ENCODE measurements at regions not wholly inside any gene's neighbourhood (a gene's known extent, or its start where the extent isn't known, plus 50 kb on each side); places are given as distances from the start of the nearest gene placed in this dataset.

DNA sequence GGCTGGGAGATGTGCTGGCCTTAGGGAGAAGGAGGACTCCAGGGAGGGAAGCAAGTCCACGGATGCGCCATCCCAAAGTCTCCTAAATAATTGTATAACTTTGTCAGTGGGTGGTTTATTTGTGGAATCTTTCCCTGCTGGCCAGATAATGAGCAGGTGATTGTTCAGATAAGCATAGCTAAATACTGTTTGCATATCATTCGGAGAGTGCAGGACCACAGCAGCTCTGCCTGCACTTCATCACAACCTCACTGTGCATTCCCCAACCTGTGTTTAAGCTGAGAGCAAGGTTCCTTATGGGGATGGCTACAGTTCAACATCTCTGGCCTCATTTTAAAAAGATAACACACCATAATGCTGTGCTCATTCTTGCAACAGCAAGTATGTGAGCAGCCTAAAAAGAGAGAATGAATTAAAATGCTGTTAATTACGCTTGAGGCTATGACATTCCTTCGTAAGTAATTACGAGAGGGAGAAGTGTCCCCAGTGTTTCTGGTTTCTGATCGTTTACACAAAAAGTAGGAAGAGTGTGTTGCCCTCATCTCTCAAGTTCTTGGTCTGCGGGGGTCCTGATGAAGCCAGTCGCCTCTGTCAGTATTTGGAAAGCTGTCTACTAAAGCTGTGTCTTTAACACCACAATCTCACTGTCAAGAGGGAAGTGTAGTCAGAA is 272.0 kb upstream of the RORA start:
- TF ChIP-seq, protein P1, sequence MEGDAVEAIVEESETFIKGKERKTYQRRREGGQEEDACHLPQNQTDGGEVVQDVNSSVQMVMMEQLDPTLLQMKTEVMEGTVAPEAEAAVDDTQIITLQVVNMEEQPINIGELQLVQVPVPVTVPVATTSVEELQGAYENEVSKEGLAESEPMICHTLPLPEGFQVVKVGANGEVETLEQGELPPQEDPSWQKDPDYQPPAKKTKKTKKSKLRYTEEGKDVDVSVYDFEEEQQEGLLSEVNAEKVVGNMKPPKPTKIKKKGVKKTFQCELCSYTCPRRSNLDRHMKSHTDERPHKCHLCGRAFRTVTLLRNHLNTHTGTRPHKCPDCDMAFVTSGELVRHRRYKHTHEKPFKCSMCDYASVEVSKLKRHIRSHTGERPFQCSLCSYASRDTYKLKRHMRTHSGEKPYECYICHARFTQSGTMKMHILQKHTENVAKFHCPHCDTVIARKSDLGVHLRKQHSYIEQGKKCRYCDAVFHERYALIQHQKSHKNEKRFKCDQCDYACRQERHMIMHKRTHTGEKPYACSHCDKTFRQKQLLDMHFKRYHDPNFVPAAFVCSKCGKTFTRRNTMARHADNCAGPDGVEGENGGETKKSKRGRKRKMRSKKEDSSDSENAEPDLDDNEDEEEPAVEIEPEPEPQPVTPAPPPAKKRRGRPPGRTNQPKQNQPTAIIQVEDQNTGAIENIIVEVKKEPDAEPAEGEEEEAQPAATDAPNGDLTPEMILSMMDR (conservative IDR thresholded peaks at IDR 0.05) = no peak
- DNase-seq (ENCODE audit: low read depth, low spot score) = no peak
- no peak overlapping the region for H3K27ac Mint-ChIP-seq (ENCODE audit: unreplicated experiment)

DNA sequence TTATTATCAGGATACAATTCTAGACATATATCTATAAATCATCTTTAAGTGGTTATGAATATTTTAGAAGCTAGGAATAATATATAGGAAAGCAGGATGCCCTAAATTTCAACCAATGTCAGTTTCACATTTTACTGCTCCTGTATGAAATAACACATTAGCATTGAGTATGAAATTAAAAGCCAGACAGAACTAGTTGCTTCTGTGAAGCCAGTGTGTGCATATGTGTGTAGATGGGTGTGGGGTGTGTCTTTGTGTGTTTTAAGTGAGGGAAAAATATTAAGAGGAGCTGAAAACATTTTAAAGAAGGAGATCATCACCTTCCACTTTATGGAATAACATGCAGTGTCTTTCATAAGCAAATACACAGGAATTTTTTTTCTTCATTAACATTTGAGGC is 271.4 kb upstream of the RORA start:
- Mint-ChIP-seq H3K36me3 (ENCODE audit: low read depth) (no peaks in the 10 kb centered on the region), H3K4me1 (peaks cover 5% of the 10 kb centered on the region), H3K27ac (ENCODE audit: unreplicated experiment) (no peak overlapping the region), H3K9me3 (no peaks in the 10 kb centered on the region), H3K27me3 (ENCODE audit: low read depth) (peaks cover 6% of the 10 kb centered on the region), H3K4me3 (no peak overlapping the region)
- TF ChIP-seq, protein P1 (conservative IDR thresholded peaks at IDR 0.05) = no peak
- no peak for DNase-seq (ENCODE audit: low read depth, low spot score)

More for the DNA sequence above, 272.0 kb upstream of the RORA start:
- H3K27me3 Mint-ChIP-seq (ENCODE audit: low read depth) = peaks cover 5% of the 10 kb centered on the region
- peaks cover 5% of the 10 kb centered on the region for H3K4me1 Mint-ChIP-seq
- H3K9me3 Mint-ChIP-seq = no peaks in the 10 kb centered on the region
- no peaks in the 10 kb centered on the region for H3K36me3 Mint-ChIP-seq (ENCODE audit: low read depth)
- no peak overlapping the region for H3K4me3 Mint-ChIP-seq

DNA sequence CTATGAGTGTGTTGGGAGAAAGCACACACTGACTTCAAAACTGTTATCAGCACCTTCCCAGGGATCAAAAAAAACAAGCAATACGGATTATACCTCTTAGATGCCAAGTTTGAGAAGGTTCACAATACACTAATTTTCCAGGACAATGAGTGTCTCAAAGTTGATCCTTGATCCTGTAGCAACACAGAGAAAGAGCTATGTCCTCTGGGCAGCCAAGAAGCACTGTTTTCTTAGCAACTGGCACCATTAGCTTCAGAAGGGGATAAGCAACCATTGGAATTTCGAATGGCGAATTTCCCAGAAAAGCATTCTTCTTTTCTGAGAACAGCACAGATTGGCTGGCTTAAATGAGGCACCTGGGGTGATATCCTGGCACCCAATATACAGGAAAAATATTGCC is 270.3 kb upstream of the RORA start:
- peaks cover 8% of the 10 kb centered on the region for H3K27me3 Mint-ChIP-seq (ENCODE audit: low read depth)
- H3K27ac Mint-ChIP-seq (ENCODE audit: unreplicated experiment) = no peak overlapping the region
- TF ChIP-seq, protein P1 (conservative IDR thresholded peaks at IDR 0.05) = no peak
- no peaks in the 10 kb centered on the region for H3K9me3 Mint-ChIP-seq
- H3K4me1 Mint-ChIP-seq = peaks cover 5% of the 10 kb centered on the region
- no peak for DNase-seq (ENCODE audit: low read depth, low spot score)
- no peak overlapping the region for H3K4me3 Mint-ChIP-seq
- H3K36me3 Mint-ChIP-seq (ENCODE audit: low read depth) = no peaks in the 10 kb centered on the region

DNA sequence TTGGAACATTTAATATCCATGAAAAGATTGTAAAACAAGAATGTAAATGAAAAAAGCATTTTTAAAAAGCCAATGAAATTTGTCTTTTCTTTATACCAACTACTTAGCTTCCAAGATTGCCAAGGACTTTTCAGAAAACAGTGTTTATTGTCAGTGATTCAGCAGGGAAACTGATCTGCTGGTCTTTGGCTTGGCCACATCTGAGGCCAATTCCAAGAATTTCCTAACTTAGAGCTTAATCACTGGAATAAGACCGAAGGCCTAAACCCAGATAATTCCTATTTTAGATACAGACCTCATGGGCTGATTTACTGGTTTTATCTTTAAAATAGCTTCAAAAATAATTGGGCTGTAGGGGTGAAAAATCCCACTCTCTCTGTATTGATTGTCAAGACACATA is 260.5 kb upstream of the RORA start:
- Mint-ChIP-seq H3K9me3 (peaks cover 4% of the 10 kb centered on the region), H3K4me1 (no peaks in the 10 kb centered on the region), H3K36me3 (ENCODE audit: low read depth) (no peaks in the 10 kb centered on the region), H3K27ac (ENCODE audit: unreplicated experiment) (no peak overlapping the region), H3K4me3 (no peak overlapping the region), H3K27me3 (ENCODE audit: low read depth) (no peaks in the 10 kb centered on the region)
- no peak for DNase-seq (ENCODE audit: low read depth, low spot score)
- TF ChIP-seq, protein P1 (conservative IDR thresholded peaks at IDR 0.05) = no peak

DNA sequence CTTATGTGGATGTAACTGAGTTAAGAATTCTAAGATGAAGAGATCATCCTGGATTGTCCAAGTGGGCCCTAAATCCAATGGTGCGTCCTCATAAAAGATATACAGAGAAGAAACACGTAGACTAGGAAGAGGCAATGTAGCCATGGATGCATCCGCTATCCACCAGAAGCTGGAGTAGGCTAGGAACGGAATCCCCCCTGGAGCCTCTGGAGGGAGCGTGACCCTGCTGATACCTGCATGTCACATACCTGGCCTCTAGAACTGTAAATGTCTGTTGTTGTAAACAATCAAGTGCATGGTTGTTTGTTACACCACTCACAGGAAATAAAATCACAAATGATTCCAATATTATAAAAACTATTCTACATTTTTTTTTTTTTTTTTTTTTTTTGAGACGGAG is 254.5 kb upstream of the RORA start:
- Mint-ChIP-seq H3K27ac (ENCODE audit: unreplicated experiment) (no peak overlapping the region), H3K36me3 (ENCODE audit: low read depth) (no peaks in the 10 kb centered on the region), H3K9me3 (no peaks in the 10 kb centered on the region), H3K4me3 (no peak overlapping the region), H3K4me1 (no peaks in the 10 kb centered on the region), H3K27me3 (ENCODE audit: low read depth) (no peaks in the 10 kb centered on the region)
- TF ChIP-seq, protein P1 (conservative IDR thresholded peaks at IDR 0.05) = no peak
- no peak for DNase-seq (ENCODE audit: low read depth, low spot score)
